RWPE1 (cell line): ENCODE measurements at regions not wholly inside any gene's neighbourhood (a gene's known extent, or its start where the extent isn't known, plus 50 kb on each side); places are given as distances from the start of the nearest gene placed in this dataset.

Experiments
- CTCF ChIA-PET: fragments of 350-600 bp; sonication (Branson Sonifier 250); formaldehyde crosslinking; extraction: SDS; loops from one replicate; lab custom pipeline; 2021; lab: Yijun Ruan, JAX
- POLR2A ChIA-PET: fragments of 400-600 bp; formaldehyde crosslinking; extraction: SDS; loops from one replicate; lab custom pipeline; 2020; ENCODE audit warnings: antibody characterized with exemption; ENCODE audit not compliant: low non-redundant PET; lab: Yijun Ruan, JAX
- DNase-seq: peaks from one replicate; pipeline ENCODE4 v3.0.0; 2012; ENCODE audit warnings: low spot score
- H3K27ac ChIP-seq: fragments of 450-650 bp; 2 replicates; pipeline ENCODE4 v1.5.1; 2017
- TF ChIP-seq, protein P1 (sequence below): fragments of 450-650 bp; conservative IDR thresholded peaks from 2 replicates; pipeline ENCODE4 v1.5.1; 2017; ENCODE audit warnings: low read depth, mild to moderate bottlenecking

DNA sequence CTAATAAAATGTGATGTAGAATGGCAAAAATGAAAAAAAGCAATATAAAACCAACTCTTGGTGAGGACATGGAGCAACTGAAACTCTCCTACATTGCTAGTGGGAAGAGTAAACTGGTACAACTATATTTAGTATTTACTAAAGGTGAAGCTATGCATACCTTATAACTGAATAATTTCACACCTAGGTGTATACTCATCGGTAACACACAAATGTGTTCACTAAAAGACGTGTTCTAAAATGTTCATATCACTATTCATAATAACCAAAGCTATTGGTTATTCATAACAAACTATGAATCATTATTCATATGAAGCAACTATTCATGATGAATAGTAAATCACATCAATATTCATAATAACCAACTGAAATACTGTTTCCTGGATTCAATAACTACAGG lies 1030.3 kb downstream of the ROBO2 start:
- no peak overlapping the region for H3K27ac ChIP-seq
- ChIA-PET CTCF (no interaction called here), POLR2A (no interaction called here)
- DNase-seq = no peak
- TF ChIP-seq, protein P1, sequence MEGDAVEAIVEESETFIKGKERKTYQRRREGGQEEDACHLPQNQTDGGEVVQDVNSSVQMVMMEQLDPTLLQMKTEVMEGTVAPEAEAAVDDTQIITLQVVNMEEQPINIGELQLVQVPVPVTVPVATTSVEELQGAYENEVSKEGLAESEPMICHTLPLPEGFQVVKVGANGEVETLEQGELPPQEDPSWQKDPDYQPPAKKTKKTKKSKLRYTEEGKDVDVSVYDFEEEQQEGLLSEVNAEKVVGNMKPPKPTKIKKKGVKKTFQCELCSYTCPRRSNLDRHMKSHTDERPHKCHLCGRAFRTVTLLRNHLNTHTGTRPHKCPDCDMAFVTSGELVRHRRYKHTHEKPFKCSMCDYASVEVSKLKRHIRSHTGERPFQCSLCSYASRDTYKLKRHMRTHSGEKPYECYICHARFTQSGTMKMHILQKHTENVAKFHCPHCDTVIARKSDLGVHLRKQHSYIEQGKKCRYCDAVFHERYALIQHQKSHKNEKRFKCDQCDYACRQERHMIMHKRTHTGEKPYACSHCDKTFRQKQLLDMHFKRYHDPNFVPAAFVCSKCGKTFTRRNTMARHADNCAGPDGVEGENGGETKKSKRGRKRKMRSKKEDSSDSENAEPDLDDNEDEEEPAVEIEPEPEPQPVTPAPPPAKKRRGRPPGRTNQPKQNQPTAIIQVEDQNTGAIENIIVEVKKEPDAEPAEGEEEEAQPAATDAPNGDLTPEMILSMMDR = no peak

DNA sequence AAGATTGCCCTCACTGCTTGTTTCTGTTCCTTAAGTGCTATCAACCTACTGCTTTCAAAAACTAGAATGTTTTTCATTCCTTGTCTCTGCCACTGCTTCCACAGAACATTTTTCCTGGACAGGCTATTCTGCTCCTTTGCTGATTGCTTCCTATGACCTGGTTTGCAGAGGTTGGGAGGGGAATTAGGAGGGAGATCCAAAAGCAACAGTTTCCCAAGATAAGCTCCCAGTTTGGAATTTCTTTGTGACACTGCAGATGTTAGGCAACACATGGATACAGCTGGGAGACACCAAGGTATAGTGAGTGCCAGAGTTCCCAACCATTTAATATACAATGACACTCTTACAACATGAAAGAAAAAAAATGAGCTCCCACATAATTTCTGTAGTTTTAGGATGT lies 1036.5 kb downstream of the ROBO2 start:
- POLR2A ChIA-PET = no interaction called here
- no peak overlapping the region for H3K27ac ChIP-seq
- TF ChIP-seq, protein P1 = no peak
- CTCF ChIA-PET = interaction anchor here (0.5 kb wide), 1 partner anchor 178 kb away, joined by 3 read pairs; no protein-coding TSS in a partner anchor
- no peak for DNase-seq

DNA sequence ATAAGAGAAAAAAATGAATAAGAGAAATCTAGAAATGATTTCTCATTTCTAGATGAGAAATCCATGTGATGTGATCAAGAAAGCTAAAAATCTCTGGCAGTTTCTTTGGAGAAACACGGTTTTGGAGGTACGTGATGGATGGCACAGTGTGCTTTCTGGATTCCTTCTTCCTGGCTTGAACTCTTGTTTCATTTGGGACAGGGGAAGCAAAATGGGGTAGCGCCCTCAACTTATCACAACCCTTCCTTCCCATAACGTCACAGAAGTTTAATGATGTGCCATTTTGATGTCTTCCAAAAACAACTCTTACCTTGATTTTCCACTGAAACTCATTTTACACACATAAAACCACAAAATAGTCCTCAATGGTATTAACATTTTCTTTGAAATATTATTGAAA lies 1037.3 kb downstream of the ROBO2 start:
- ChIA-PET CTCF (no interaction called here), POLR2A (no interaction called here)
- TF ChIP-seq, protein P1 = no peak
- no peak overlapping the region for H3K27ac ChIP-seq
- no peak for DNase-seq

DNA sequence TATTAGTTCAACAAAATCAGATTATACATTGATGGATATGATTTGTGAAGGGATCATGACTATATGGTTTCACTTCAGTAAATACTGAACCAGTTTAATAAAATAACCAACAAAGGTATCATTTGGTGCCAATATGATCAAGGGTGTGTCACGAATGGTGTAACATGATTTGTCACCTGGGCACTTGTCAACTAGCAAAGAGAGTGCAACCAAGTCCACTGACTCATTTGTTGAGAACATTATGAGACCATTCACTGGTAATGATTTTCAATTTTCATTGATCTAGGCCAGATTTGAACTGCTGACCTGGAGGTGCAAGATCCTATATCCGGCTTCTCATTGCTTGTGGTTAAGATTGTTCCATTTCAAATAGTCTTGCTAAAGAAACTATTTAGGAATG lies 1037.9 kb downstream of the ROBO2 start:
- ChIA-PET CTCF (no interaction called here), POLR2A (no interaction called here)
- no peak overlapping the region for H3K27ac ChIP-seq
- DNase-seq = no peak
- TF ChIP-seq, protein P1 = no peak

DNA sequence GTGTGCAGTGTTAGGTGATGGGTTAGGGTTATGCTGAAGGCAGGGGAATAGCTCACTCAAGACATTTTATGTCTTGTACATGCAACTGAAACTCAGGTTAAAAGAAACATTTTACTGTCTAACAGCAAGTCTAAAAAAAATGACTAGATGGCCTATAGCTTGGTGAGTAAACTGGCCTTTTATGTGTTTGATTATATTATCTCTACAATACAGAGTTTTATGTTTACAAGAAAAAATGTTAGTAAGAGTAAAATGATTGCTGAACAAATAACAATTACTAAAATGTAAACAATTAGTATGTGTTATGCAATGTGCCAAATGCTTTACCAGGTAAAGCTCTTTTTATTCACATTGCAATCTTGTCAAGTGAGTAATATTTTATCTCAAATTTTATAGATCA lies 1039.6 kb downstream of the ROBO2 start:
- ChIA-PET CTCF (interaction anchor here (1.2 kb wide), 1 partner anchor 22 kb away, joined by 3 read pairs; no protein-coding TSS in a partner anchor), POLR2A (no interaction called here)
- no peak for DNase-seq
- TF ChIP-seq, protein P1 = no peak
- no peak overlapping the region for H3K27ac ChIP-seq

DNA sequence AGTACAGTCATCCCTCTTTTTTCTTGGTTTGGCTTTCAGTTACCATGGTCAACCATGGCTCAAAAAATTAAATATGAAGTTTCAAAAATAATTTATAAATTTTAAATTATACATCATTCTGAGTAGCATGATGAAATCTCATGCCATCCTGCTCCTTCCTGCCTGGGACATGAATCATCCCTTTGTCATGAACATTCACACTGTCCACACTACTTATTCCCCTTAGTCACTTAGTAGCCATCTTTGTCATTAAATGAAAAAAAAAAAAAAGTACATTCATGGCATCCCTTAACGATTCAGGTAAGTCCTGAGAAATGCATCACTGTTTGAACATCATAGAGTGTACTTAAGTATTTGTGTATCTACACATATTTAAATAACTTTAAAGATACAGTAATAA lies 1046.3 kb downstream of the ROBO2 start:
- no peak overlapping the region for H3K27ac ChIP-seq
- no peak for DNase-seq
- CTCF ChIA-PET = no interaction called here
- TF ChIP-seq, protein P1 = no peak
- POLR2A ChIA-PET = no interaction called here

DNA sequence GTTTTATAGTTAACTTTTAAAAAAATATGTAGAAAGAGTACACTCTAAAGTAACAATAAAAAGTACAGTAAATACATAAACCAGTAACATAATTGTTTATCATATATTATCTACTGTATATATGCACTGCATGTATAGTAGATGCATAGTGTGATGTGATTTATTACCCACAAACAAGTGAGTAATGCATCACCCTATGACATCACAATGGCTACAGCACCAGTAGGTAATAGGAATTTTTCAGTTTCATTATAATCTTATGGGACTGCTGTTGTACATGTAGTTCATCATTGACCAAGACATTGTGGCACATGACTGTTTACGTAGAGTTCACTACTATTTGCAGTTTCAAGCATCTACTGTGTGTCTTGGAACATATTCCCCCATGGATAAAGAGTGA lies 1047.2 kb downstream of the ROBO2 start:
- CTCF ChIA-PET = no interaction called here
- POLR2A ChIA-PET = no interaction called here
- no peak for DNase-seq
- TF ChIP-seq, protein P1 = no peak
- no peak overlapping the region for H3K27ac ChIP-seq
